Right renal pelvis (tissue), 4 donors: ENCODE measurements at regions not wholly inside any gene's neighbourhood (a gene's known extent, or its start where the extent isn't known, plus 50 kb on each side); places are given as distances from the start of the nearest gene placed in this dataset.

Experiments used
- DNase-seq, 4 donors: peaks; one replicate each; pipeline ENCODE4 v3.0.0-alpha.2; 2013; ENCODE audit warnings: low read depth in 4 of 4, low spot score in 3 of 4, missing footprints in 1 of 4

DNA sequence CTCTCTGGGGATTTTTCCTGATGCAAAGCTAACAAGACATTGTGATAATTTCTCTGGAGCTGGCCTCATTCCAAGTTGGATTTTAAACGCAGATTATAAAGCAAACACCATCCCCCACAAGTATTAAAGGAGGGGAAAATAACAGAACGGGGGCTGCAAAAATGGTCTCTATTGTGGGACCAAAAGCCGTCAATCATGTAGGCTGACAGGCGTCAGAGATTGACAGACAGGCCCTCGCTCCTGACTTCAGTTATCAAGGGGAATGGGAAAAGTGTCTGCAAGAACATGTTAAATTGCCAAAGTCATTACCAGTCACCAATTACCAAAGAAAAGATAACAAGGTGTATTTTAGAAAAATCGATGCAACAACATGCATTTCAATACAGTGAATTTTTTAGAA, 307.4 kb upstream of the POU3F1 start:
- no peak for DNase-seq

DNA sequence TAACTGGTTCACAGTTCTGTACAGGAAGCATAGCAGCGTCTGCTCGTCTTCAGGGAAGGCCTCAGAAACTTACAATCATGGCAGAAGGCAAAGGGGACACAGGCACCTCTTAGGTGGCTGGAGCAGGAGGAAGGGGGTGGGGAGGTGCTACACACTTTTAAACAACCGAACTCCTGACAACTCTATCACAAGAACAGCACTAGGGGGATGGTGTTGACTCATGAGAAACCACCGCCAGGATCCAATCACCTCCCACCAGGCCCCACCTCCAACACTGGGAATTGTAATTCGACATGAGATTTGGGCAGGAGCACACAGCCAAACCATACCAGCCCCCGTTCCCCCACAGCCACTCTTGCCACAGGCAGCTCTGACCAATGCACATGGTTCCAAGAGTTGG, 306.3 kb upstream of the POU3F1 start:
- DNase-seq: no peak

DNA sequence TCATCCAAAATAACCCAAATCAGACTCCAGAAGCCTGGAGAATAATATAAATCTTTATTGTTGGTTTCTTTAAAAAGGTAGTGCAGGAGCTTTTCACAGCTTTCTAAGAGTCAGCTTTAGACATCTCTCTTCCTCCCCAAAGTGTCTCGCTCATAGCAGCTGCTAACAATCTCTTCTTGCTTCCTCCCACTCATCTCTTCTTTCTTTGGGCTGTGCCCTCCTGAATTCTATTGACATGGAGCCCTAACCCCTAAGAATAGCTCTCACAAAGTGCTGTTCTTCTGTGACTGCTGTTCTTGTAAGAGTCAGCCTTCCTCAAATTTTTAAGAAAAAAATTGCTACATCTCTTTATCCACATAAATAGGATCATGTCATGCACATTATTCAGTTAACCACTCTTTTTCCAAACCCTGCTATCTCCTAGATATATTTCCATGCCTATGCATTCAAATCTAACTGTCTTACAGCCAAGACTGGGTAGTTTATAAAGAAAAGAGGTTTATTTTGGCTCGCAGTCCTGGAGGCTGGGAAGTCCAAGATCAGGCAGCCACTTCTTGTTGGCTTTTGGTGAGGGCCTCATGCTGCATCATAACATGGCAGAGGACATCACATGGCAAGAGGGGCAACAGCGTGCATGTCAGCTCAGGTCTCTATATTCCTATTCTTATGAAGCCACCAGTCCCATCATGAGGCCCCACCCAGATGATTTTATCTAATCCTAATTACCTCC, 301.0 kb upstream of the POU3F1 start:
- no peak for DNase-seq

DNA sequence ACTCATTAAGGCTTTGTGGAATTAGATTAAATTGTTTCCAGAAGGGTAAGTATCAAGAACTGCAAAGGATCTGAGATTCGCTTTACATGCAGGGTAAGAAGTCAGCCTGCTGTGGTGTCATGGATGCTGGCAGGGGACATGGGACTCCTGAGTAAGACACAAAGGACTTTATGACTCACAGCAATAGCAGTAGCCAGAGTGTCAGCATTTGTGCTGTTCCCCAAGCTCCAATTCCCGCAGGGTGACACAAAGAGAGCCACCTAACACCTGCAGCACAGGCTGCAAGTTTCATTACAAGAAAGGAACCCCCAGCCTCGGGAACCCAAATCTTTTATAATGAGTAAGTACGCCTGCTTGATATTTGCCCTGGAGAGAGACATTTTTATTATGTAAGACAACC, 298.1 kb upstream of the POU3F1 start:
- DNase-seq: no peak

DNA sequence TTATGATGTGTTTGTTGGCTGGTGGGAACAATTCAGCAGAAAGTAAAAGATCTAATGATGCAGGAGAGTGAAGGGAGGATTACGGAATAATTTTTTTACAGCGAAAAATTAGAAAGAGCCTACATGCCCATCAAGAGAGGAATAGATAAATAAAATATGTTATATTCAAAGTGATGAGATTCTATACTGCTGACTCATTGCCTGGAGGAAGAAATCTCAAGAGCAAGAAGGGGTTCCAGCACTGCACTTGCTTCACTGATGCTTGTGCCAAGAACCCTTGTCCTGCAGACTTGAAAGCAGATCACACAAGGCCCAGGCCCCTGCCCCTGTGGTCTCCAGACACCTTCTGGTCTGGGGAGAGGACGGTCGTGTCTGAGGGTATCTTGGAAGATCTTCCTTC, 295.1 kb upstream of the POU3F1 start:
- no peak for DNase-seq

DNA sequence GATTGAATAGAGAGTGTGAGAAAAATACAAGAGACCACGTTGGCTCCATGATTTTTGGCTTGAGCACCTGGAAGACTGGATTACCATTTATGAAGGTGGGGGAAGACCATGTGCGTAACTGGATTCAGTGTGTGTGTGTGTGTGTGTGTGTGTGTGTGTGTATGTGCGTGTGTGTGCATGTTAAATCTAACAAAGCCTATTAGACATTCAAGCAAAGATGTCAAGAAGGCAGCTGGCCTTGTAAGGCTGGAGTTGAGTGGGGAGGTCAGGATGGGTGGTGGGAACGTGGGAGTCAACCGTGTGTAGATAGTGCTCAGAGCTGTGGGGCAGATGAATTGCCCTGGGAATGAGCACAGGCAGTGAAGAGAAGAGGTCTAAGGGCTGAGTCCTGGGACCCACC, 293.8 kb upstream of the POU3F1 start:
- DNase-seq: no peak

DNA sequence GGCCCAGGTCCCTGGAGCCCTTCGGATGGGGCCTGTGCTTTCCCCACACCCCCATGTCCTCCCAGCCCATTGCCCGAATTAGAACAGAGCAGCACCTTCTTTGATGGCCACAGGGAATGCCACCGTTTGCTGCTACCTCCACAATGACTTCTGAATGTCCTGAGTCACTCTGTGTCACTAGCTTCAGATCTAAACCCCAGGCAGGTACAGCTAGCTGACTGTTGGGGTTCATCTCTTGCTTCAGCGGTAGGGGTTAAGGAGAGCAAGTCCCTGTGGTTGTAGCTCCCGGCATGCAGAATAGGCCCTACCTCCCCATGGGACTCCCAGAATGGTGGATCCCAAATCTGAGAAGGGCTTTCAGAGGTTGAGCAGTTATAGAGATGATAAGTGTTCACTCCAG, 291.1 kb upstream of the POU3F1 start:
- no peak for DNase-seq

DNA sequence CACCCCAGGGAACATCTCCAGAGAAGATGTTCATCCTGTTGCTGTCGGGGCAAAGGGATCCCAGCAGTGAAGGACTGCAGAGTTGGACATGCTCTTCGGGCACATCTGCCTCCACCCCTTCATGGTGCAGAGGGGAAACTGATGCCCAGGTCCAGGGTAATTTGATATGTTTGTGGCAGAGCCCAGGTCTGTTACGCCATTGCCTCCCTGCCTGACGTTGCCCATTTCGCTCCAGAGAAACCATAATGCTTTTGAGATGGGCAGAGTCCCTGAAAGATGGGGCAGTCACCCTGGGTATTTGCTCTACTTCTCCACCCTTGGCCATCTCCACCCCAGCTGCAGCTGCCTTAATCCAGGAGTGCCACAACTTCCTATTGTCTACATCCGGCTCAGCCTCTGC, 290.4 kb upstream of the POU3F1 start:
- DNase-seq: no peak

DNA sequence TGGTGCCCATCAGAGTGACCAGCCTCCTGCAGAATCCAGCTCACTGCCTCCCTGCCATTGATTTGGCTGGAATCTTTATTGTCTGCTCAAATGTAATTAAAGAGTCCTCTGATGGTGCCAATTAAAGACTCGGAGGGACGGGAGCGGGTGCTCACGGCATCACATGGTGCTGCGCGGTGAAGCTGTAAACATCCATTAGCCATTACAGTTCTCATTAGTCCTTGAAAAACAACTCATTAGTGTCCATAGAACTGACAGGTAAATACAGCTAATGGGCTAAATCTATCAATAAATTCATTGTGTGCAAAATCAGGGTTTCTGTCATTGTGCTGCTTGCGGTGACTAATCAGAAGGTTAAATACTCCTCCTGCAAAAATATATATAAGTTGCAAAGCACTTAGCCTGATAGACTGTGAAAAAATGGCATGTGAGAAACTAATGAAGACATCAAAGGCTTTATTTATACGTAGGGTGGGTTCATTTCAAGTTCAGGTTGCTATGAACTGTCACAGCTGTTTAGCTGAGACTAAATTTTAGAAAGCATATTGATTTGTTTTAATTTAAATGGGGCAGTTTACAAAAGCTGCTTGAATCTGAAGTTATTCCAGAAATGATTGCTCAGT, 289.8 kb upstream of the POU3F1 start:
- DNase-seq: no peak

DNA sequence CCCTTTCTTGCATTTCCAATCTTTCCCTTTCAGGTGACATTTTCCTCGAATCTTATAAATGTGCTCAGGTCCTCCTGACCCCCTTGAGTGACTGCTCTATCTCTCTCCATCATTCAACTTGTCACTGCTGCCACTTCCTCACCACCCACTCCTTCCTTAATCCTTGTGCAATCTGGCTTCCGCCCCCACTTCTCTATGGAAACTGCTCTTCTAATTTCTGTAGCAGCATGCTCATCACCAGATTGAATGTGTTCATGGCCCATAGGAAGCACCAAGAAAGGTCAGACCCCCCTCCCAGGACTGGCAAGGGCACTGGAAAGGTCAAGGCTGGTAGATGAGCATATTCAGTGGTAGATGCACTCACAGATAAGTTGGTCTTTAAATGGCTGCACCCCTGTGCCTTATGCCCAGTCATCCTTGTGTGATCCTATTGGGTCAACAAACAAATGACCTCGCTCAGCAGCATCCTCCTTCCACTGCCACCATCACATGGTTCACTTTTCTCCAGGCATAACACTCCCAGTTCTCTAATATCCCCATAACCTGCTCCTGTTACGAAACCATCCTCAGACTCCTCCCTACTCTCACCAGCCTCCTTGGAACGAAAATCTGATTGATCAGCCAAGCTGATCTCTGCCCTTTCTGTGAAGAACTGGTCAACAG, 288.5 kb upstream of the POU3F1 start:
- no peak for DNase-seq

DNA sequence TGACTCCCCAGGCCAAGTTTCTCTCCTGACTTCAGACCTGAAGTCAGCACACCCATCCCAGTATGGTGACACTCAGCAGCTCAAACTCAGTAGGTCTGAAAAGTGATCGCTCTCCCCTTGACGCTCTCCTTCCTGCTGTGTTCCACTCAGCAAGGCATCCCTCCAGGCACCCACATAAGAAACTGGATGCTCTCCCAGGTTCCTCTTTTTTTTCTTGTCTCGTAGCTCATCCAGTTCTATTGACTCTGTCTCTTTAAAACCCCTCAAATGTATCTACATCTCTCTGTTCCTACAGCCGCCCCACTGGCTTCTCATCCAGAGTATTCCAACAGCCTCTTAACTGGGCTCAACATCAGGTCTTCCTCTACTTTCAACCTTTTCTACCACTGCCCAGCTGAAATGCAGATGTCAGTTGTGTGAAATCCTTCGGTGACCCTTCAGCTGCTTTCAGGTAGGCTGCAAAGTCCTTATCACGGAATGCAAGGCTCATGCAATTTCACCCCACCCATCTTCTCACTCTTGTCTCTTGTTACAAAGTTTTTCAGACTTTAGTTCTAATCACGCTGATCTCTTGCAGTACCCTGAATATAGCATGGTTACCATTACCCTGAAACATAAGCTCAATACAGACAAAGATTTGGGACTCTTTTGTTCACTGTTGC, 286.2 kb upstream of the POU3F1 start:
- DNase-seq: no peak

DNA sequence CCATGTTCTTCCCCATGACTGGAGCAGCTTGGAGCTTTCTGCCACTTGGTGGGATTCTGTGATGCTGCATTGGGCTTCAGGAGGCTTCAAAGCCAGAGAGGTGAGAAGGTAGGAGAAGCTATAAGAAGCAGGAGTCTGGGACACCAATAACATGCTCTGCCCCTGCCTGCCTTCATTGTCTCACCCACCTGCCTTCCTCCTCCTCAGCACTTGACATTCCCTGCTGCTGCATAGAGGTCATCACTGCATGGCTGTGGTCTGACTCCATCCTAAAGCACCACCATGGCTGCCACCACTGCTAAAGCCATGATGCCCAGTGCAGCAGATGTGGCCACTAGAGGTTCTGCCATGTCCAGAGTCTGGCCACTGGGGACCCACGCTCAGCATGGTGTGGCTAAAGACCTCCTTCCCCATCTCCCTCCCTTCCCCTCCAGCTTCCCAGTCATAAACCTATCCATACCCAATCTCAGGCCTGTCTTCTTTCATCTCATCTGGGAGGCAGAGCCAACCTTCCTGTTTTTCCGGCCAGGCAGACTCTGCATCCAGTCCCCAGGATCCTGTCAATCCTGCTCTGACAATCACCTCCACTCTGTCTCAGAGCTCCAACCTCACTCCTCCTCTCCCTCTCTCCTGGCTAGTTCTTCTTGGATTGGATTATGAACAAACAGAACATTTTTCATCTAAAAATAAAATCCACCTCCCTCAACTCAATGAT, 285.1 kb upstream of the POU3F1 start:
- no peak for DNase-seq

DNA sequence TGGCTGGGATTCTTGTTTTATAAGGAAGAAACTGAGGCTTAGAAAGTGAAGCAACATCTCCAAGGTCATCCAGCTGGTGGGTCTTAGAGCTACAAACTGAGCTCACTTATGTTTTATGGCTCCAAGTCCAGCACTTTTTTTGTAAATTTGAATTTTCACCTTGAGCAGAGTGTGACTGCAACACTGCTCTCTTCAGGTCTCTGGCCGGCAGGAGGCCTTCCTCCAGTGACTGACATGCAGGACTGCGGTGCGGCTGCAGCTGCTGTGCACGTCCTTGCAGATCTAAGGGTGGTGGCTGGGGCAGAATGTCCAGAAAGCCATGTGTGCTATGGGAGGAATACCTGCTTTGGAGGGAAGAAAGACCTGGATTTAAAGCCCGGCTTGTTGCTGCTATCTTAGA, 284.2 kb upstream of the POU3F1 start:
- DNase-seq: no peak

DNA sequence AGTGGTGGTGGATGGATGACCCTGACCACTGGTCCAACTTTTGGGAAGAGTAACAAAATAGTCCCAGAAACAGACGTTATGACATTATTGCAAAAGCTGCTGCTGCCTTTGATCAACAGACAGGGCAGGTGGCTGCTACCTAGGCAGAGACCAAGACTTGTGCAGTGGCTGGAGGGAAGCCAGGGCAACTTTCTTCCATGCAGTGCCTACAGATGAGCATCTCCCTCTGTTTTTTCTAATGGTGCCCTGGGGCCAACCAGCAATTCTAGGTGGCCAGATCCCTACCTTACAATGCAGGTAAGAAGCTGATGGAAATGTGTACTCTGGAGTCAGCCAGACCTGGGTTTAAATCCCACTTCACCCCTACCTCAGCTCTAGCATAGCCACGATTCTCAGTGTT, 283.1 kb upstream of the POU3F1 start:
- DNase-seq: no peak

DNA sequence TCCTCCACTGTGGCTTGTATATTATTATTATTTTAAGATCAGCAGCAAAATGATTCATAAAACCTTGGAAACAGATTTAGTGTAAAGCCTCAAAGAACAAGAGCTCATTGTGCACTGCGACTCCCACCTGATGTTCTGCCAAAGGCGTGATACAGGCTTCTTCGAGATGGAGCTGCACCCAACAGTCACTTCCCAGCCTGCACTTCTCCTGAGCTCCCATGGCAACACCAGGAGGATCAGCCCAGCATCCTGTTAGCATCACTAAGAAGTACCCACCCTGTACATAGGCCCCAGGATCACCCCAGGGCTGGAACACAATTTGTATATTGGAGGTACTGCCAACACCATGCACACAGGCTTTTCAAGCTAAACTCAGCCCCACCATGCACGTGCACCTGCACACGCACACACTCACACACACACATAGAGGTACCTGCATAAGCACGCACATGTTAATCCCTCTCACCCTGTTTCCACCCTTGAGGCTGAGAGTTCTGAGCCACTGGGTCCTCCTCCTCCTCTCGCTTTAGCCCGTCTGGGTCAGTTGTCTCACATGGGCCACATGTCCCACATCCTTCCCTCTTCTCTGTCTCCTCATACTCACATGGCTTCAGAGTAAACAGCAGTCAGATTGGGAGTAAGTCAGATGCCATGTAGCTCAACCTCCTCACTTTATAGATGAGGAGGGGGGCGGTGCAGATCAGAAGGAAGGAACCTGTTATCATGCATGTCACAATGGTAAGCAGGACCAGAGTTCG, 281.9 kb upstream of the POU3F1 start:
- DNase-seq: no peak

DNA sequence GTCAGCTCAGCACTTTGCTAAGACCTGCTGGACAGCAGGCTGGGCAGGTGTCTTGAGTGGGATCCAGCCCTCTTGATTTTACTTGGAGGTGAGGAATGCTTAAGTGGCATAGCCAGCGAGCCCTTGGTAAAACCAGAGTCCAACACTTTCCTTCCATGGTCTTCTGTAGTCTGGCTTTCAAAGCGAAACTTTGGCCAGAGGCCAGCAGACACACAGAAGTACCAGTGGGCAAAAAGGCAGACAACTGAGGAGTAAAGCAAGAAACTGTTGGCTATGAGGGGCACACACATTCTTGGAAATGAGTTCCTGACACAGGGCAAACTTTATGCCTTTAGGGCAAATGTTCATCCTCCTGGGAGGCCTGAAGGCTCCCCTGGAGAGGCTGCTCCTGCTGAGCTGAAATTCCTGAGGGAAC, 281.0 kb upstream of the POU3F1 start:
- DNase-seq: no peak

DNA sequence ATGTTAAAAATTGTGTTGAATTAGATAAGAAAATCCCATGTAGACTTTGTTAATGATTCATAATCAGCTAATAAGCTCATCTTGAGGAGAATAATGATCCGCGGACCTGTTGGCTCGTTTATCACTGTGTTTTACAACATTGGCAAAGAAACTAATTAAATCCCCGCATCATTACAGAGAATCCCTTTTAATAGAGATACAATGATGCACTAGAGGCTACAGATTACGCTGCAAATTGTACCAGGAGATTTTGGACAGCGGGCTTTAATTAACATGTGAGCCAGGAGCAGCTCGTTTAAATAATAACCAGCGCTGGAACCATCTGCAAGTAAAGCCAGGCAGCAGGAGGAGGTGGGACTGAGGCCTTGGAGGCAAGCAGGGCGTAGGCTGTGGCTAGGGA, 280.3 kb upstream of the POU3F1 start:
- DNase-seq: no peak

DNA sequence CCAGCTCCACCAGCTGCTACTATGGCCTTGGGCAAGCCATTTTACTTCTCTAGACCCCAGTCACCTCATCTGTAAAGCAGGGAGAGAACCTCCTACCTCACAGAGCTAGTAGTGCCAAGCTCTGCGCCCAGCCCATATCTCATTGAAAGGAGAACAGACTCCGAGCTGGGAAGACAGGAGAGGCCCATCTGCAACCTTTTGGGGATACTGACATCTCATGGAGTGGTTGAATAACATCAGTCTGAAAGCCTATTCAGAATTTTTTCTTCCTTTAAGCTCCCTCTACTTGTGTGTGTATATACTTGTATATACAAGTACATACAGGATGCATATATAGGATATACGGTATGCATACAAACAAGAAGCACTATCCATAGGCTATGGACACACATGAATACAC, 279.5 kb upstream of the POU3F1 start:
- DNase-seq: no peak

DNA sequence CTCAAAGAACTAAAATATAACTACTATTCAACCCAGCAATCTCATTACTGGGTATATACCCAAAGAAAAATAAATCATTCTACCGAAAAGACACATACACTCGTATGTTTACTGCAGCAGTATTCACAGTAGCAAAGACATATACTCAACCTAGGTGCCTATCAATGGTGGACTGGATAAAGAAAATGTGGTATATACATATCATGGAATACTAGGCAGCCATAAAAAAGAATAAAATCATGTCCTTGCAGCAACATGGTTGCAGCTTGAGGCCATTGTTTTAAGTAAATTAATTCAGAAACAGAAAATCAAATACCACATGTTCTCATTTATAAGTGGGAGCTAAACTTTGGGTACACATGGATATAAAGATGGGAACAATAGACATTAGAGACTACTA, 266.2 kb upstream of the POU3F1 start:
- no peak for DNase-seq

DNA sequence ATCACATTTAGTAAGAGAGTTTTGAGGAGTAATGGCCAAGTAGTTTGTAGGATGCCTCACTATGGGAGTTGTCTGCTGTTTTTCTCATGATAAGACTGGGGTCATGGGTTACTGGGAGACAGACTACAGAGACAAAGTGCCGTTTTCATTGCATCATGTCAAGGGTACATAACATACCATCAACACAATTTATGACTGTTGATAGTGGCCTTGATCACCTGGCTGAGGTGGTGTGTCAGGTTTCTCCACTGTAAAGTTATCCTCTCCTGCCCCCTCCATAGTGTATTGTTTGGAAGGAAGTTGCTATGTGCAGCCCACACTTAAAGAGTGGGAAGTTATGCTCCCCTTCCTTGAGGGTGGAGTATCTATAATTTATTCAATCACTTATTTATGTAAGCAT, 263.5 kb upstream of the POU3F1 start:
- no peak for DNase-seq
